HEK293 (cell line): ENCODE measurements at regions not wholly inside any gene's neighbourhood (a gene's known extent, or its start where the extent isn't known, plus 50 kb on each side); places are given as distances from the start of the nearest gene placed in this dataset.

Source experiments
- CTCF ChIA-PET: fragments of 350-600 bp; formaldehyde crosslinking; extraction: SDS; loops from one replicate; lab custom pipeline; 2021; ENCODE audit warnings: antibody characterized with exemption; lab: Yijun Ruan, JAX
- POLR2A ChIA-PET: fragments of 300-600 bp; formaldehyde crosslinking; extraction: SDS; loops from one replicate; lab custom pipeline; 2020; ENCODE audit warnings: antibody characterized with exemption, inconsistent platforms; lab: Yijun Ruan, JAX
- H3K27ac ChIP-seq: fragments of 200-500 bp; sonication (Bioruptor generic); 2 replicates; pipeline ENCODE4 v1.5.1; 2014; ENCODE audit warnings: low read depth, low read length, control low read depth, inconsistent platforms; ENCODE audit errors: extremely low read depth
- H3K36me3 ChIP-seq, 2 experiments: fragments of 200-500 bp in 1 of 2; sonication (Bioruptor generic) in 1 of 2; 1 replicate in 1 of 2; 2 replicates in 1 of 2; pipeline ENCODE4 v1.5.1; 2014 to 2017; ENCODE audit warnings: inconsistent platforms in 2 of 2, low read length in 2 of 2; ENCODE audit not compliant: control insufficient read depth in 2 of 2, insufficient read depth in 1 of 2
- H3K4me1 ChIP-seq: fragments of 200-500 bp; sonication (Bioruptor generic); 2 replicates; pipeline ENCODE4 v1.5.1; 2014; ENCODE audit warnings: mild to moderate bottlenecking, low read length, inconsistent platforms; ENCODE audit not compliant: control insufficient read depth, insufficient read depth
- H3K4me3 ChIP-seq: 2 replicates; pipeline ENCODE4 v1.5.1; 2011; ENCODE audit warnings: low read depth, mild to moderate bottlenecking, control low read depth, low read length, moderate library complexity
- H3K9me3 ChIP-seq: fragments of 200-500 bp; sonication (Bioruptor generic); 2 replicates; pipeline ENCODE4 v1.5.1; 2014; ENCODE audit warnings: low read depth, low read length, inconsistent platforms; ENCODE audit not compliant: control insufficient read depth, insufficient read depth
- MEIS1 ChIP-seq: sonication (generic); formaldehyde crosslinking; IDR thresholded peaks from 2 replicates; pipeline ENCODE4 v1.8.1; 2022; ENCODE audit warnings: missing genetic modification reagents, mild to moderate bottlenecking, borderline replicate concordance
- PRDM1 ChIP-seq: fragments of 450-650 bp; formaldehyde crosslinking; IDR thresholded peaks from 2 replicates; pipeline ENCODE4; 2016; ENCODE audit warnings: missing biosample characterization, missing genetic modification characterization
- WT1 ChIP-seq: fragments of 450-650 bp; formaldehyde crosslinking; IDR thresholded peaks from 2 replicates; pipeline ENCODE4 v1.5.1; 2016; ENCODE audit warnings: missing biosample characterization, missing genetic modification characterization
- ZBTB26 ChIP-seq: fragments of 450-650 bp; formaldehyde crosslinking; optimal IDR thresholded peaks from 2 replicates; pipeline ENCODE3; 2016; ENCODE audit warnings: missing biosample characterization, mild to moderate bottlenecking, missing genetic modification characterization
- ZNF132 ChIP-seq: fragments of 450-650 bp; formaldehyde crosslinking; IDR thresholded peaks from 2 replicates; pipeline ENCODE4 v1.5.1; 2017; ENCODE audit warnings: missing biosample characterization, missing genetic modification characterization, borderline replicate concordance
- ZNF133 ChIP-seq: fragments of 450-650 bp; formaldehyde crosslinking; IDR thresholded peaks from 2 replicates; pipeline ENCODE4 v1.5.1; 2016; ENCODE audit warnings: missing biosample characterization, missing genetic modification characterization
- ZNF155 ChIP-seq: fragments of 450-650 bp; formaldehyde crosslinking; IDR thresholded peaks from 2 replicates; pipeline ENCODE4 v1.5.1; 2016; ENCODE audit warnings: missing biosample characterization, missing genetic modification characterization
- ZNF174 ChIP-seq: fragments of 450-650 bp; formaldehyde crosslinking; IDR thresholded peaks from 2 replicates; pipeline ENCODE4 v1.5.0; 2017; ENCODE audit warnings: missing biosample characterization, mild to moderate bottlenecking, missing genetic modification characterization
- ZNF202 ChIP-seq: fragments of 450-650 bp; formaldehyde crosslinking; IDR thresholded peaks from 2 replicates; pipeline ENCODE4 v1.5.1; 2016; ENCODE audit warnings: missing biosample characterization, missing genetic modification characterization, borderline replicate concordance
- ZNF362 ChIP-seq: fragments of 450-650 bp; formaldehyde crosslinking; IDR thresholded peaks from 2 replicates; pipeline ENCODE4 v1.5.1; 2016; ENCODE audit warnings: missing biosample characterization, missing genetic modification characterization
- ZNF449 ChIP-seq: fragments of 450-650 bp; formaldehyde crosslinking; IDR thresholded peaks from 2 replicates; pipeline ENCODE4 v1.5.1; 2017; ENCODE audit warnings: missing biosample characterization, mild to moderate bottlenecking, missing genetic modification characterization, moderate library complexity
- ZNF530 ChIP-seq: fragments of 450-650 bp; formaldehyde crosslinking; IDR thresholded peaks from 2 replicates; pipeline ENCODE4 v1.5.1; 2016; ENCODE audit warnings: low read depth, missing biosample characterization, missing genetic modification characterization
- ZNF548 ChIP-seq: fragments of 450-650 bp; formaldehyde crosslinking; IDR thresholded peaks from 2 replicates; pipeline ENCODE4 v1.5.1; 2016; ENCODE audit warnings: missing biosample characterization, missing genetic modification characterization
- ZNF600 ChIP-seq: fragments of 450-650 bp; formaldehyde crosslinking; IDR thresholded peaks from 2 replicates; pipeline ENCODE4 v1.5.1; 2016; ENCODE audit warnings: missing biosample characterization, missing genetic modification characterization
- ZNF645 ChIP-seq: fragments of 450-650 bp; formaldehyde crosslinking; IDR thresholded peaks from 2 replicates; pipeline ENCODE4; 2016; ENCODE audit warnings: missing biosample characterization, missing genetic modification characterization
- ZNF658 ChIP-seq: fragments of 450-650 bp; formaldehyde crosslinking; IDR thresholded peaks from 2 replicates; pipeline ENCODE4; 2016; ENCODE audit warnings: missing biosample characterization, missing genetic modification characterization
- ZNF677 ChIP-seq: fragments of 450-650 bp; IDR thresholded peaks from 2 replicates; pipeline ENCODE4 v1.5.0; 2018; ENCODE audit warnings: missing biosample characterization, mild to moderate bottlenecking, missing genetic modification characterization, moderate library complexity
- ZNF692 ChIP-seq: fragments of 450-650 bp; formaldehyde crosslinking; IDR thresholded peaks from 2 replicates; pipeline ENCODE4 v1.5.1; 2016; ENCODE audit warnings: missing biosample characterization, missing genetic modification characterization
- ZNF837 ChIP-seq: fragments of 450-650 bp; formaldehyde crosslinking; IDR thresholded peaks from 2 replicates; pipeline ENCODE4 v1.5.1; 2016; ENCODE audit warnings: missing biosample characterization, missing genetic modification characterization

- Histone ChIP-seq H3K4me3 (no peak overlapping the region), H3K36me3 (no peaks in the 10 kb centered on the region), H3K9me3 (no peaks in the 10 kb centered on the region), H3K27ac (no peak overlapping the region), H3K4me1 (no peaks in the 10 kb centered on the region)
- TF ChIP-seq ZNF133 (tag by site-specific recombination) (no peak), ZNF155 (tag by site-specific recombination) (no peak), ZNF174 (tag by site-specific recombination) (no peak), ZNF548 (no peak), ZNF530 (tag by site-specific recombination) (no peak), ZNF677 (no peak), ZNF645 (no peak), ZBTB26 (tag by site-specific recombination) (no peak), MEIS1 (CRISPR knock-in tag) (no peak), ZNF600 (no peak), ZNF362 (no peak), ZNF692 (tag by site-specific recombination) (no peak), WT1 (no peak), ZNF658 (tag by site-specific recombination) (no peak), ZNF202 (tag by site-specific recombination) (no peak), PRDM1 (tag by site-specific recombination) (no peak)
- CTCF ChIA-PET = no interaction called here
- POLR2A ChIA-PET = no interaction called here
Measured at GRCh38 chr4:125994430-125994829, 679.7 kb downstream of the FAT4 start.

- TF ChIP-seq ZNF155 (tag by site-specific recombination) (no peak), ZNF837 (no peak), ZNF132 (no peak), ZNF449 (no peak)
- Histone ChIP-seq H3K9me3 (no peaks in the 10 kb centered on the region), H3K4me3 (no peak overlapping the region), H3K36me3 (no peaks in the 10 kb centered on the region), H3K27ac (no peak overlapping the region), H3K4me1 (no peaks in the 10 kb centered on the region)
- POLR2A ChIA-PET = no interaction called here
- CTCF ChIA-PET = no interaction called here
Measured at GRCh38 chr4:126004941-126005340, 690.2 kb downstream of the FAT4 start.
